ENCODE measurements at regions not wholly inside any gene's neighbourhood (a gene's known extent, or its start where the extent isn't known, plus 50 kb on each side); places are given as distances from the start of the nearest gene placed in this dataset.
A peak's percentile ranks its signal among the peaks of the same experiment; 100 is the strongest.

GRCh38 chr1:114310695-114311271 is 157.1 kb upstream of the SYT6 start:
- DNase-seq, result no peak

- no peak for DNase-seq
These were observed 149.2 kb upstream of the SYT6 start for GRCh38 chr1:114302821-114303220.

GRCh38 chr1:114299331-114299975 is 145.8 kb upstream of the SYT6 start:
- DNase-seq, result no peak

DNA sequence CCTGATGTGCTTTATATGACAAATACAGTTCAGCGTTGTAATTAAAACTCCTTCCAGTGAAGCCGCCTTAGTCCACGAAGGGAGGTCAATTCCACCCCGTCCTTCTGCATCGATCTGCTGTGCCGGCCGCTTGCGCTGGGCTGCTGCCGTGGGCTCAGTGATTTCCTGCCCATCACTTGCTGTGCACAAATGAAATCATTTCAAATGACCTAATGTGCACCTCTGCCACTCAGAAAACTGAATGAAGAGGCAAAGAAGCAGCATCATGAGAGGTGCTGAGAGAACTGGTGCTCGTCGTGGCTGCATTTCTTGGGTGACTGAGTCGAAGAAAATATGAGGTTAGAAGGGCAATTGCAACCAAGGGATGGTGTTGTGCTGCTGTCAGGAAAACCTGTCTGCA is 144.3 kb upstream of the SYT6 start:
- no peak for DNase-seq

DNA sequence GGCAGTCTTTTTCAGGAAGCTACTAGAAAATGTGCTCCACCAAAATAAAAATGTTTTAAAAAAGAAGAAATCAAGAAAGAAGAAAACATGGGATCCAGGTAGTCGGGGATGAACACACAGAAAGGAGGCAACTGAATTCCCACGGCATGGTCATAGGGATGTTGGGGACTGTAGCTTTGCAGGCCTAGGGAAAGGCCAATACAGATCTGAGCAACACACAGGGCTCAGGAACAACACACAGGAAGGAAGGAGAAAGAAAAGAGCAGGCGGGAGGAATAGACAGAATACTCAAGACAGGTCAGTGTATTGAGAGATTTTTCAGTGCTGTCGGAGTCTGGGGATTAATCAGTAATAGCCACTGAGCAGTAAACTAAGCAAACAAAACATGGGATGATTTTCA is 142.7 kb upstream of the SYT6 start:
- DNase-seq, result no peak

GRCh38 chr1:114295321-114295720 is 141.7 kb upstream of the SYT6 start:
- no peak for DNase-seq

DNA sequence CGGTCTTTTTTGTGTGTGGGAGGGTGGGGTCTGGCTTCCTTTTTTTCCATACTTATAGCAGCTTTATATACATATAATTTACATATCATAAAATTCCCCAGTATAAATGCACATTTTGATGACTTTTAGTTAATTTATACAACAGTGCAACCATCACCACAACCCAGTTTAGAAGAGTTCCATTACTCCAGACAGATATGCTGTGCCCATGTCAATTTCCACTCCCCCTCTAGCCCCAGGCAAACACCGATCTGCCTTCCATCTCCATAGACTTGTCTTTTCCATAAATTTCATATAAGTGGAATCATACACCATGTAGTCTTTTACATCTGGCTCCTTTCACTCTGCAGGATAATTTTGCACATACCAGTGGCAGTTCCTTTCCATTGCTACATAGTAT is 139.2 kb upstream of the SYT6 start:
- DNase-seq, result no peak

- no peak for DNase-seq
These were observed 138.5 kb upstream of the SYT6 start for GRCh38 chr1:114292194-114292593.

GRCh38 chr1:114290776-114291175 is 137.1 kb upstream of the SYT6 start:
- no peak for DNase-seq

DNA sequence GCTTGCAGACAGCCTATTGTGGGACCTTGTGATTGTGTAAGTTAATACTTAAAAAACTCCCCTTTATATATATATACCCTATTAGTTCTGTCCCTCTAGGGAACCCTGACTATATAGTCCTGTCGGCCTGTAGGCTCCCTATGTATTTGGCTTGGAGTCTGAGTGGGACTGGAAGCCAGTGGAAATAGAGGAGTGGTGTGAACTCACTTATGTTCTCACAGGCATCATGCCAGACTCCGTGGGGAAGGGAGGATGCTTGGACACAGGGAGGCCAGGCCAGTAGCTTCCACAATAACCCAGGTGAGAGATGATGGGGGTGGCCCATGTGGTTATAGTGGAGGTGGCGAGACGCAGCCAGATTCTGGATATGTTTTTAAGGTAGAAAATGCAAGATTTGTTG is 136.7 kb upstream of the SYT6 start:
- no peak for DNase-seq

DNA sequence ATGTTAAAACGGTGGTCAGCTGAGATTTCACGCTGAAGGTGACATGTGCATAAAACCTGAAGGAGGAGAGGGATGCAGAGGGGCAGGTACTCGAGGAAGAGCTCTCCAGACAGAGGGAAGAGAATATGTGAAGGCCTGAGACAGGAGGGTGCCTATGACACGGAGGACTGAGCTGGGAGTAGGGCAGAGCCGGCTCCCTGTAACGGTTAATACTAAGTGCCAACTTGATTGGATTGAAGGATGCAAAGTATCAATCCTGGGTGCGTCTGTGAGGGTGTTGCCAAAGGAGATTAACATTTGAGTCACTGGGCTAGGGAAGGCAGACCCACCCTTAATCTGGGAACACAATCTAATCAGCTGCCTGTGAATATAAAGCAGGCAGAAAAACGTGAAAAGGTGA is 136.2 kb upstream of the SYT6 start:
- DNase-seq, result no peak

- no peak for DNase-seq
These were observed 135.6 kb upstream of the SYT6 start for GRCh38 chr1:114289306-114289705.

GRCh38 chr1:114286960-114287359 is 133.3 kb upstream of the SYT6 start:
- DNase-seq, result no peak

DNA sequence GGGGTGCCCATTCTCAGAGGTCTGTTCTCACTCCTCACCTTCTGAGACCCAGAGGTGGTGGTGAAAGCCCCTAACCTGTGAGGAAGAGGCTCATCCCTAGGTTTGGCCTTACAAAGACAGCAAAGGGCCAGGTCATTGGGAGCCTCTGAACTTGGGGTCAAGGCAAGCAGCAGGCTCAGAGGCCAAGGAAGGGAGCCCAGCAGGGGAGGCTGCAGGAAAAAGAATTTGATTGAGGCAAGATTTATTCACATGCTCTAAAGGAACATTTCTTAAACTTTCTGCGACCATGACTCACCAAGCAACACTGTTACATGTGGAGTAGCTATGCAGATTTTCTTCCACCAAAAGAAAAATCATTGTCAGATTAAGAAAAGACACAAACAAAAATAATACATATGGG is 132.5 kb upstream of the SYT6 start:
- DNase-seq, result no peak

- peak; percentile 95 for DNase-seq
These were observed 129.2 kb upstream of the SYT6 start for GRCh38 chr1:114282751-114283403.

- no peak for DNase-seq
These were observed 125.2 kb upstream of the SYT6 start for GRCh38 chr1:114278911-114279310.

- DNase-seq, result no peak
These were observed 124.8 kb upstream of the SYT6 start for GRCh38 chr1:114278430-114278829.

DNA sequence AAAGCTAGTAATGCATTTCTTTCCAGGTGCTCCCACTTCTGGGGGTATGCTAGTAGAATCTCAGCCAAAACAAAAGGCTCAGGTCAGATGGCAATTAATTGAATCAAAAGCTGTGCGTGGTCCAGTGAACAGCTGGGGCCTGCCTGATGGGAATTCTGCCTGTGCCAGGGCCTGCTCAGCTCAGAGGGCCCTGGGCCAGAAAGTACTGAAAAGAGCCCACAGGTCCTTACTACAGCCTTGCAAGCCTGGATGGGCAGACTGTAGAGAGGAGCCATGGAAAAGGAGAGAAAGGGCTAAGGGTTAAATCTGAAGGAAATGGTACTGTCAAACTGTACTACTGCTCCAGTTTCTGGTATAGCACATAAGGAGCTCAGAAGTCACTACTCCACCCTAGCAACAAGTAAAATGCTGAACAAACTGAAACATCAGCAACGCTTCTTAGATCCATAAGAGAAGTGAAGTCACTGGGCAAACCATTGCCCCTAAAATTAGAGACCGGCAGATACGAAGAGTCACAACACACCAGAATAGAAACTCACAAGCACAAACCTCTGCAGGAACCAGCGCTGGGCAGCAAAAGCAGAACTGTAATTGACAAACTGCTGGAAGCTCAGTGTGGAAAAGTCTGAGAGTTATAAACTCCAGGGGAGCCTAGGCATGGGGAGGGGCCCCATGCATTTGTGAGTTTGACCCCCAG is 121.1 kb upstream of the SYT6 start:
- no peak for DNase-seq

DNA sequence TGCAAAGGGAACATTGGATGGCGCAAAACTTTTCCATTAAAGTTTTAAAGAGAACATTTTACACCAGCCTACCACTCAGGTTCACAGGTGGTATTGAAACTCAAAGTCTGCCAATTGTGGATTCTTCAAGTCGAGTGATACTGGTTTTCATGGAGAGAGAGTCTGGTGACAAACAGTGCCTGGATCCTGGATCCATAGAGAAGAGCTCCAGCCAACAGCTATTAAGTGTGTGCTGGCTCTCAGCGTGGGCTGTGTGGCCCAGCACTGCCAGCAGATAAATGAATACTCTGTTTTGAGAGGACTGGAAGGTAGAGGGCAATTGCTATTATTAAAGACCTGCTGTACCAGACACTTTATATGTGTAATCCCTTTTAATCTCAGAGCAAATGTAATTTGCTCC is 118.9 kb upstream of the SYT6 start:
- DNase-seq, result no peak

GRCh38 chr1:114270718-114271117 is 117.0 kb upstream of the SYT6 start:
- DNase-seq, result no peak

- no peak for DNase-seq
These were observed 116.6 kb upstream of the SYT6 start for GRCh38 chr1:114270282-114270681.

DNA sequence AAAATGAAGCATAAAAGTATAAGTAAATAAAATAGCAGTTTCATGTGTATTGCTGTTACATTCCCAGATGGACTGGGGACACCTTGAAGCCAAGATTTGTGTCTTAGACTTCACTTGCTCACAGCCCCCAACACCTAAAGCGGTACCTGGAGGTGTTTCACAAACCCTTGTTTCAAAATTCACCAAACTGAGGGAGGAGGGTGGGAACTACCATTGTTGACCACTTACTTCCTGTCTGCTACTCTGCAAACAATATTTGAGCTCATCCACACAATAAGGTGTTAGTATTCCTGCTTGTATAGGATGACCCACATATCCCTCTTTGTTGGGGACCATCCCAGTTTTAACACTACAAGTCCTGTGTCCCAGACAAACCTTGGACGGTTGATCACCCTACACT is 115.9 kb upstream of the SYT6 start:
- DNase-seq, result no peak

DNA sequence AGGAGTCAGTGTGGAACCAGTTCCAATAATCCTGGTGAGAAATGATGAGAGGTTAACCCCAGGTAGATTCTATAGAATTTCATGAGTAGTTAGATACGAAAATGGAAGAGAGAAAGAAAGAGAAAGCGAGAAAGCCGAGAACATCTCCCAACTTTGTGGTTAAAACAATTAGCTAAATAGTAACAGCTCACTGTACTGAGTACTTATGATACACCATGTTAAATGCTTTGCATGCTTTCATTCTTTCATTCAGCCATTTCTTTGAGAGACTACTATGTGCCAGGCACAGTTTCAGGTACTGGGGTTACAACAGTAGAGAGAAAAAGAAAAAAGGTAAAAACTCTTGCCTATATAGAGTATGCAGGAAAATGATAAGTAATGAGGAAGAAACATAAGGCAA is 109.7 kb upstream of the SYT6 start:
- DNase-seq, result no peak

DNA sequence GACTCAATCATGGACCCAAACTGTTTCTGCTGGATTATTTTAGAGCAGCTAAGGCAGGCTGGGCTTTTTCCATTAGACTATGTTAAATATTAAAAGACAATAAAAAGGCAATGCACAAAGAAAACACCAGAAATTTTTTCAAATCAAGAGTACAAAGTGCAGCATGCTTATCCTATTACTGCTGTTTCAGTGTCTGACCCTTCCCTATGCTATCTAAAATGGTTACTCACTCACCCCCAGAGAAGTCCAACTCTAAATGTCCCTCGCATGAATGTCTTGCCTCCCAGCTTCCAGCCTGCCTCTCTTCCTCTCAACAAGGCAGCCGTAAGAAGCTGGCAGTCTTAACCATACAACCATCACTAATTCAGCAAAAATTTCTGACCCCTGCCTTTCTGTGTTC is 108.7 kb upstream of the SYT6 start:
- no peak for DNase-seq
